ENCODE measurements at regions not wholly inside any gene's neighbourhood (a gene's known extent, or its start where the extent isn't known, plus 50 kb on each side); places are given as distances from the start of the nearest gene placed in this dataset.

- no peak for TF ChIP-seq E2F6 (IDR thresholded peaks at IDR 0.05; ENCODE audit: borderline replicate concordance, low read depth)
Measured at GRCh38 chr4:101441446-101441845, 94.1 kb upstream of the PPP3CA start (continued).

GRCh38 chr4:101439926-101440325, 92.6 kb upstream of the PPP3CA start:
- 45% methylated on average over 2 of the region's 2 CpGs for WGBS (ENCODE audit: missing lambda C conversion rate)
- DNase-seq (ENCODE audit: low read depth in 1 of 2, low spot score in 1 of 2) (no peak), FAIRE-seq (no peak), ATAC-seq (no peak)
- ChIA-PET POLR2A (no interaction called here), CTCF (no interaction called here)
- H3K27ac ChIP-seq: no peak overlapping the region
- H3K4me3 ChIP-seq: no peak overlapping the region
- TF ChIP-seq FOSL2 (IDR thresholded peaks at IDR 0.05): no peak
- no peak for TF ChIP-seq FOSL2 (CRISPR knock-in tag; IDR thresholded peaks at IDR 0.05)
- TF ChIP-seq JUN (IDR thresholded peaks at IDR 0.05): no peak
- TF ChIP-seq, protein P1, sequence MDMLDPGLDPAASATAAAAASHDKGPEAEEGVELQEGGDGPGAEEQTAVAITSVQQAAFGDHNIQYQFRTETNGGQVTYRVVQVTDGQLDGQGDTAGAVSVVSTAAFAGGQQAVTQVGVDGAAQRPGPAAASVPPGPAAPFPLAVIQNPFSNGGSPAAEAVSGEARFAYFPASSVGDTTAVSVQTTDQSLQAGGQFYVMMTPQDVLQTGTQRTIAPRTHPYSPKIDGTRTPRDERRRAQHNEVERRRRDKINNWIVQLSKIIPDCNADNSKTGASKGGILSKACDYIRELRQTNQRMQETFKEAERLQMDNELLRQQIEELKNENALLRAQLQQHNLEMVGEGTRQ (IDR thresholded peaks at IDR 0.05): no peak
- no peak for TF ChIP-seq ZC3H11A (IDR thresholded peaks at IDR 0.05)
- TF ChIP-seq HOXA7 (CRISPR knock-in tag; IDR thresholded peaks at IDR 0.05): no peak
- no peak for TF ChIP-seq ATOH8 (CRISPR knock-in tag; IDR thresholded peaks at IDR 0.05; ENCODE audit: low read depth)
- no peaks in the 10 kb centered on the region for H3K9me3 ChIP-seq
- H3K4me2 ChIP-seq: no peak overlapping the region
- no peaks in the 10 kb centered on the region for H3K4me1 ChIP-seq

DNA sequence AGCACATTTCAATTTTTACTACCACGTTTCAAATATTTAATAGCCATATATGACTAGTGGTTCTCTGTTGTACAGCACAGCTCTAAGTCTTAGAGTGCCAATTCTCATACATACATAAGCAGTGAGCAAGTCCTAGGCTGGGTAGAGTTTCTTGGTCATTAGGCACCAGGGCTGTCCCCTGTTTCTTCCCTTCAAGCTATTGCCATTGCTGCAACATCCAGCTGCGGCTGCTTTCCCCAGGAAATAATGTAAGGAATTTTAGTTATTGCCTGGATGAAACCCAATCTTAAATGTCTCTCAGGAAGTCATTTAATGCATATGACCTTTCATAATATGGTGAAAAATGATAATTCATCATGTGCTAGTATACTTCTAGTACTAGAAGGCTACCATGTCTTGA, 74.1 kb upstream of the PPP3CA start:
- no peak for DNase-seq (ENCODE audit: low read depth in 1 of 2, low spot score in 1 of 2)
- ChIA-PET POLR2A (no interaction called here), CTCF (no interaction called here)
- no peak for FAIRE-seq
- no peak overlapping the region for H3K27ac ChIP-seq
- H3K4me2 ChIP-seq: no peak overlapping the region
- TF ChIP-seq, protein P2, sequence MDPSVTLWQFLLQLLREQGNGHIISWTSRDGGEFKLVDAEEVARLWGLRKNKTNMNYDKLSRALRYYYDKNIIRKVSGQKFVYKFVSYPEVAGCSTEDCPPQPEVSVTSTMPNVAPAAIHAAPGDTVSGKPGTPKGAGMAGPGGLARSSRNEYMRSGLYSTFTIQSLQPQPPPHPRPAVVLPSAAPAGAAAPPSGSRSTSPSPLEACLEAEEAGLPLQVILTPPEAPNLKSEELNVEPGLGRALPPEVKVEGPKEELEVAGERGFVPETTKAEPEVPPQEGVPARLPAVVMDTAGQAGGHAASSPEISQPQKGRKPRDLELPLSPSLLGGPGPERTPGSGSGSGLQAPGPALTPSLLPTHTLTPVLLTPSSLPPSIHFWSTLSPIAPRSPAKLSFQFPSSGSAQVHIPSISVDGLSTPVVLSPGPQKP (IDR thresholded peaks at IDR 0.05; ENCODE audit: low read depth, low read length): no peak
- TF ChIP-seq BHLHE40 (IDR thresholded peaks at IDR 0.05; ENCODE audit: low read depth, low read length) (no peak), ZC3H11A (IDR thresholded peaks at IDR 0.05) (no peak), POLR2AphosphoS2 (conservative IDR thresholded peaks at IDR 0.05; ENCODE audit: low read length) (no peak), RCOR1 (IDR thresholded peaks at IDR 0.05; ENCODE audit: low read depth, low read length) (no peak)
- no peak overlapping the region for H3K4me3 ChIP-seq
- H3K9me3 ChIP-seq: no peaks in the 10 kb centered on the region
- H3K4me1 ChIP-seq: no peaks in the 10 kb centered on the region
- ATAC-seq: no peak
- WGBS (ENCODE audit: missing lambda C conversion rate): 75% methylated on average over 2 of the region's 2 CpGs

- DNase-seq (ENCODE audit: low read depth in 1 of 2, low spot score in 1 of 2): no peak
- FAIRE-seq: no peak
- no peaks in the 10 kb centered on the region for H3K9me3 ChIP-seq
- no peak for ATAC-seq
- no peak overlapping the region for H3K27ac ChIP-seq
- H3K4me3 ChIP-seq: no peak overlapping the region
- H3K4me1 ChIP-seq: no peaks in the 10 kb centered on the region
- TF ChIP-seq SMC3 (IDR thresholded peaks at IDR 0.05) (no peak), SREBF2 (IDR thresholded peaks at IDR 0.05) (no peak), E2F6 (IDR thresholded peaks at IDR 0.05; ENCODE audit: borderline replicate concordance, low read depth) (no peak), KDM1A (IDR thresholded peaks at IDR 0.05; ENCODE audit: low read depth) (no peak), KDM5A (IDR thresholded peaks at IDR 0.05) (no peak), BHLHE40 (IDR thresholded peaks at IDR 0.05; ENCODE audit: low read depth, low read length) (no peak), FOXS1 (CRISPR knock-in tag; IDR thresholded peaks at IDR 0.05) (no peak), RFX5 (IDR thresholded peaks at IDR 0.05) (no peak), ZFP36 (IDR thresholded peaks at IDR 0.05; ENCODE audit: borderline replicate concordance, partially characterized antibody) (no peak), POLR2AphosphoS2 (conservative IDR thresholded peaks at IDR 0.05; ENCODE audit: low read length) (no peak), EHF (CRISPR knock-in tag; IDR thresholded peaks at IDR 0.05) (no peak), TFCP2L1 (CRISPR knock-in tag; IDR thresholded peaks at IDR 0.05) (no peak)
- TF ChIP-seq, protein P3, sequence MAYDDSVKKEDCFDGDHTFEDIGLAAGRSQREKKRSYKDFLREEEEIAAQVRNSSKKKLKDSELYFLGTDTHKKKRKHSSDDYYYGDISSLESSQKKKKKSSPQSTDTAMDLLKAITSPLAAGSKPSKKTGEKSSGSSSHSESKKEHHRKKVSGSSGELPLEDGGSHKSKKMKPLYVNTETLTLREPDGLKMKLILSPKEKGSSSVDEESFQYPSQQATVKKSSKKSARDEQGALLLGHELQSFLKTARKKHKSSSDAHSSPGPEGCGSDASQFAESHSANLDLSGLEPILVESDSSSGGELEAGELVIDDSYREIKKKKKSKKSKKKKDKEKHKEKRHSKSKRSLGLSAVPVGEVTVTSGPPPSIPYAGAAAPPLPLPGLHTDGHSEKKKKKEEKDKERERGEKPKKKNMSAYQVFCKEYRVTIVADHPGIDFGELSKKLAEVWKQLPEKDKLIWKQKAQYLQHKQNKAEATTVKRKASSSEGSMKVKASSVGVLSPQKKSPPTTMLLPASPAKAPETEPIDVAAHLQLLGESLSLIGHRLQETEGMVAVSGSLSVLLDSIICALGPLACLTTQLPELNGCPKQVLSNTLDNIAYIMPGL (CRISPR knock-in tag; IDR thresholded peaks at IDR 0.05; ENCODE audit: borderline replicate concordance): no peak
- TF ChIP-seq, protein P2 (IDR thresholded peaks at IDR 0.05; ENCODE audit: low read depth, low read length): no peak
- ChIA-PET CTCF (no interaction called here), POLR2A (no interaction called here)
- H3K4me2 ChIP-seq: no peak overlapping the region
Measured at GRCh38 chr4:101420661-101421060, 73.3 kb upstream of the PPP3CA start.
